GM23248 (cell line): ENCODE measurements at regions not wholly inside any gene's neighbourhood (a gene's known extent, or its start where the extent isn't known, plus 50 kb on each side); places are given as distances from the start of the nearest gene placed in this dataset.

ENCODE experiments used
- EZH2 ChIP-seq: fragments of 200-600 bp; sonication (generic); IDR thresholded peaks from 2 replicates; pipeline ENCODE4 v1.6.1; 2018; ENCODE audit warnings: antibody characterized with exemption, mild to moderate bottlenecking; ENCODE audit not compliant: insufficient read depth, poor library complexity, severe bottlenecking
- EZH2phosphoT487 ChIP-seq: fragments of 200-600 bp; sonication (generic); IDR thresholded peaks from 2 replicates; pipeline ENCODE4 v1.6.1; 2018; ENCODE audit warnings: antibody characterized with exemption, moderate library complexity, mild to moderate bottlenecking, low read depth; ENCODE audit not compliant: insufficient read depth

GRCh38 chr1:226800763-226801380, 61.8 kb upstream of the ITPKB start:
- TF ChIP-seq EZH2: no peak
- no peak for TF ChIP-seq EZH2phosphoT487
